Activated CD4-positive, CD25-positive, alpha-beta regulatory T cell treated with anti-CD3 and anti-CD28 coated beads, Interleukin-2, amount 50 U/mL, for 16 hours (primary cell): ENCODE measurements at regions not wholly inside any gene's neighbourhood (a gene's known extent, or its start where the extent isn't known, plus 50 kb on each side); places are given as distances from the start of the nearest gene placed in this dataset.
"Not testable (repeated sequence)": the region's sequence is repeated elsewhere in the genome, so short reads cannot be mapped to it uniquely, and the experiment has no call there.

Experiments used
- DNase-seq: peaks from one replicate; pipeline ENCODE4 v3.0.0-alpha.2; 2020; ENCODE audit warnings: low read depth, low spot score

- no peak for DNase-seq
These were observed 69.7 kb downstream of the RPS6KA4 start for GRCh38 chr11:64428693-64429092.

- DNase-seq: no peak
These were observed 71.0 kb downstream of the RPS6KA4 start for GRCh38 chr11:64429970-64430369.

DNA sequence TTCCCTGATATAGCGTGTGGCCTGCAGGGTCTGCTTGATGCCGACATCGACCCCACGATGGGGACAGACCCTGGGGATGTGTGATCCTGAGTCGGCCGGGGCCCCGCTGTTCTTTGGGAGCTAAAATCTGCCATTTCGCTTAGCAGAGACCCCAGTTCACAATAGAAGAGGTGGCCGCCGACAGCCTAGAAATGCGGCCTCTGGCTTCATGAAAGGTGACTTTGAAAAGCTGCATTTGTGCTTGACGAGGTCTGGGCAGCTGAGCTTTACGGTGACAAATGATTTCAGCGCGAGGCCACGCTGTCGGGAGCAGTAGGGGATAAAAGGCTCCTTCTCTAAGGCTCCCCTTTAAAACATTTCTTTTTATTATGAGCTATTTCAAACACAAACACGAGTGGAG lies 71.7 kb downstream of the RPS6KA4 start:
- no peak for DNase-seq

GRCh38 chr11:64436000-64436399 lies 77.0 kb downstream of the RPS6KA4 start:
- no peak for DNase-seq

GRCh38 chr11:64437426-64437825 lies 78.5 kb downstream of the RPS6KA4 start:
- no peak for DNase-seq

- DNase-seq: no peak
These were observed 80.2 kb downstream of the RPS6KA4 start for GRCh38 chr11:64438986-64439771.

DNA sequence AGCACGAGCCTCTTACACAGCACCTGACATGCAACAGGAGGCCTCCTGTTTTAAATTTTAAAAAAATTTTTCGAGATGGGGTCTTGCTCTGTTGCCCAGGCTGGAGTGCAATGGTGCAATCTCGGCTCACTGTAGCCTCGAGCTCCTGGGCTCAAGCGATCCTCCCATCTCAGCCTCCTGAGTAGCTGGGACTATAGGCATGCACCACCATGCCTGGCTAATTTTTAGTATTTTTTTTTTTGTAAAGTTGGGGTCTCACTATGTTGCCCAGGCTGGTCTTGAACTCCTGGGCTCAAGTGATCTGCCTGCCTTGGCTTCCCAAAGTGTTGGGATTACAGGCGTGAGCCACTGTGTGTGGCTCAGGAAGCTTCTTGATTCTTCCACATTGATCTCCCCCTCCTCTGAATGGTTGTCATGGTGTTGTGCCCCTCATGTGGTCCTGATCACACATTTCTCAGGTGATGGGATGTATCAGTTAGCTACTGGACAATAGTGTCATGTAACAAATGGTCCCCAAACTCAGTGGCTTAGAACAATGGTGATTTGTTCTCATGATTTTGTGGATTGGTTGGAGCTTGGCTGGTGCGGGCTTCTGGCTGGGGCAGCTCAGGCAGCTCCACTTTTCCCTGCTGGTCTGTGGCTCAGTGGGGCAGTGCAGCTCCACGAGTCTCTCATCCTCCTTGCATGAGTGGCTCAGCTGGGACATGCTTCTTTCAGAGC lies 81.0 kb downstream of the RPS6KA4 start:
- DNase-seq: not testable (repeated sequence)

GRCh38 chr11:64441127-64441526 lies 82.2 kb downstream of the RPS6KA4 start:
- no peak for DNase-seq

DNA sequence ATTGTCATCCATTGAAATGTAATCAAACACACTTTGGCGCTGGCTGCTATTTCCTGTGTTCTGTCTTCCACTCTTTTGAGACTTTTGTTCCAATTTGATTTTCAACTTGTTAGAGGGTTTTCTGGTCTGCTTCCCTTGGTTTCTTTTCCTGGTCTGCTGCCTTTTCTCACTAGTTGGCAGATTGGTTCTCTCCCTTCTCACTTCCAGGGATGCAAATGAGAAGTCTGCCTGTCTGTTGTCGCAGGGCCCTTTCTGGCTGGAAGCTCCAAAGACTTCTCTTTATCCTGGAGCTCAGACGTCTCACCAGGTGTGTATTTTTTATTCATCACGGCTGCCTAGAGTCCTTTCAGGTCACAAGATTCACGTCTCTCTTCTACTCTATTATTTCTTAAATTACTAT lies 84.0 kb downstream of the RPS6KA4 start:
- no peak for DNase-seq

DNA sequence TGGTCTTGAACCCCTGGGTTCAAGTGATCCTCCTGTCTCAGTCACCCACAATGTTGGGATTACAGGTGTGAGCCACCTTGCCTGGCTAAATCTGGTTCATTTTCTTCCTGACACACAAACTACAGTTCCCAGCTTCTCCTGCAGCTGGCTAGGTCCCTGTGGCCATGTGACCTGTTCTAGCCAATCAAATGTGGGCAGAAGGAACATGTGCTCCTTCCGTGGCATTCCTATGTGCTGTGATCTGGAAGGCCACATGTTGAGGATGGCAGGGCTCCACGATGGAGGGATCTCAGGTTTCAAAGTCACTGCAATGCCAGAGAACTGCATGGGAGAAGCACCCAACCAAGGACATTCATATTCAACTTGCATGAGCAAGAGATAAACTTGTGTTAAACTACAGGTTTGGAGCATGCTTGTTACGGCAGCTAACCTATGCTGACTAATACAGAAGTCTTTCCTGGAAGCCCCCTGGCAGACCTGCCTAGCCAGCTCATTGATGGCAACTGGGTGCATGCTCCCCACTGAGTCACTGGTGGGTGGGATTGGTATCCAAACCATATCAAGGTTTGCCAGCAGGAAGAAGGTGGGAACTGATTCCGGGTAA lies 86.0 kb downstream of the RPS6KA4 start:
- no peak for DNase-seq

- DNase-seq: no peak
These were observed 86.7 kb downstream of the RPS6KA4 start for GRCh38 chr11:64445651-64446050.

- DNase-seq: no peak
These were observed 89.1 kb downstream of the RPS6KA4 start for GRCh38 chr11:64447831-64448598.

GRCh38 chr11:64448599-64449380 lies 89.8 kb downstream of the RPS6KA4 start:
- peak; percentile 41 for DNase-seq

GRCh38 chr11:64449381-64450167 lies 90.6 kb downstream of the RPS6KA4 start:
- peak; percentile 46 for DNase-seq

DNA sequence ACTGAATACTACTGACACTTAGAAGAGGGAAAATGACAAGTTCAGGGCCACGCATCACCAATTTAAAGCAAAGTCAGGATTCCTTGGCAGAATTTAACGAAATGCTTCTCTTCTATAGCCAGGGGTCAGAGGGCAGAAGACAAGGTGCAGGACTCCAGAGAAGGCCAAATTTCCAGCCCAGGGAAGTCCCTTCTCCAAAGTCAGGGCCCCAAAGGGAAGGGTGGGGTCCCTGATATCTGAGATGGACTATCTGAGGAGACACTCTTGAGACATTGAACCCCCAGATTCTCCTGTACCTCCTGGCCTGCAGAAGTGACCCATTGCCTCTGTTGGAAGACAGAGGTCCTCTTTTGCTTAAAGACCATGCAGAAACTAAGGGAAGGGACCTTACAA lies 91.2 kb downstream of the RPS6KA4 start:
- no peak for DNase-seq

DNA sequence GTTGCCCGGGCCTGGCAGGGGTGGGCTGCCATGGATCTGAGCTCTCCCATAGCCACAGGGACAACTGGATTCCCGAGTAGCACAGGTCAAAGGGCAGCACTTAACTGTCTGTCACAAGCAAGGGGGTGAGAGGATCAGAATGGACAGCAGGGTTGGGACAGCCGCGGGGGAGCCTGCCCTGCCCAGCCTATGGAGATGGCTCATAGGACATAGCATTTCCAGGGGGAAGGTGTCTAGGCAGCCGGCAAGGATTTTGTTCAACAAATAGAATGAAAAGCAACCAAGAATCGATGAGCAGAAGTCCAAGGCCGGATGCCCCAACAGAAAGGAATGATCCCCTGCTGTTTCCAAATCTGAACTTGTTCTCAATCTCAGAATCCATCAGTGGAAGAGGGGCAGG lies 92.9 kb downstream of the RPS6KA4 start:
- DNase-seq: no peak

- DNase-seq: no peak
These were observed 94.5 kb downstream of the RPS6KA4 start for GRCh38 chr11:64453466-64453865.

- DNase-seq: no peak
These were observed 96.7 kb downstream of the RPS6KA4 start for GRCh38 chr11:64455456-64456261.

DNA sequence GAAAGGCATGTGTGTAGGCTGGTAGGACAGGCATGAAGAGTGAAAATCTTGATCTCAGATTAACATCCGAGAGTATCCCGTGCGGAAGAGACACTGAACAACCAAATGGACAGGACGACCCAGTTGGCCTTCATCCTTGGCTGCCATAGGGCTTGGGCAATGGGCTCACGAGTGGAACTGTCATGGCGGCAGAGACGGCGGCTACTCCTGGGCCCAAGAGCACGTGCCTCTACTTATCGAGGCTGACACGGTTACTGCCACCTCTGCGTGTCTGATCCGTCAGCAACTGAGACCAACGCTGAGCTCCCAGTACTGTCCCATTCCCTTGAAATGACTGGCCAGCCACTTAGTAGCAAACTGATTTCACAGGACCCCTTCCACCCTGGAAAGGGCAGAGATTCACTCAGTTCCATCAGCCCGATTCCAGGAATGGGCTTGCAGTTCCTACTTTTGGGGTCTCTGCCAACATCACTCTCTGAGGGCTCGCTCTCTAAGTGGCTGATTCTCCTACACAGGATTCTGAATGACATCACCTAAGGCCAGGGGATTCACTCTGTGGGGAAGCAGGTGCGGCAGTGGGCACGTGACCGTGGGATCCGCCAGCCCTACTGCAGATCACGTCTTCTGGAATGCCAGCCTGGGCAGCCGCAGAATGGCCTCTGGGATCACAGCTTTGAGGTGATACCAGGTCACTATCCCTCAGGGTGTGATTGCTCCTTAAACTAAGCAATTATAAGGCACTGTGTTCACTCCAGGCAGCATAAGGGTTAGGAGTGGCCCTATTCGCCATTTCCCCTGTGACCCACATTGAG lies 97.8 kb downstream of the RPS6KA4 start:
- DNase-seq: no peak
